ENCODE measurements at regions not wholly inside any gene's neighbourhood (a gene's known extent, or its start where the extent isn't known, plus 50 kb on each side); places are given as distances from the start of the nearest gene placed in this dataset.

- H3K4me3 ChIP-seq (ENCODE audit: low read depth in 1 of 2, low read length in 1 of 2): no peak overlapping the region
- no peaks in the 10 kb centered on the region for H3K9me3 ChIP-seq
- no peak for TF ChIP-seq CTCF (IDR thresholded peaks at IDR 0.05)
- H3K4me1 ChIP-seq (ENCODE audit: control insufficient read depth in 1 of 2, insufficient read depth in 1 of 2, low read depth in 1 of 2, low read length in 1 of 2): peaks cover 0 to 5% of the 10 kb centered on the region in 2 experiments
- no peak overlapping the region for H3K27ac ChIP-seq
- no peaks in the 10 kb centered on the region for H3K27me3 ChIP-seq
- no peaks in the 10 kb centered on the region for H3K36me3 ChIP-seq
These were observed 276.1 kb downstream of the TAF11L14 start for GRCh38 chr5:17910318-17910717.

DNA sequence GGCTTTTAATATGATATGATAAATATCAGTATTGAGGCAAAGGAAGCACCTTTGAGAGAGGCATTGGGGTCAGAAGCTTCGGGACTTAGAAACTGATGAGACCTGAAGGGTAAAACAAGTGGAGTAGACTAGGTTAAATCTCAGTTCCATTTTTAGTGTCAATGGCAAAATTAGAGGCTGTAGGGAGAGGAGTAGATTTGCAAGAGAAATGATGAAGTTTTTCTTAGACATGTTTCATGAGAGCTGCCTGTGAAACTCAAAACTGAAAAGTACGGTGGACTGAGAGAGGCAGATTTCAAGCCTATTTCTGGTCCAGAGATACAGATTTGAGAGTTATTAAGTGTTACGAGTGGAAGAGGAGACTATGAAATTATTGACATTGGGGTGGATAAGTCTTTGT lies 278.5 kb downstream of the TAF11L14 start:
- no peak overlapping the region for H3K27ac ChIP-seq
- no peaks in the 10 kb centered on the region for H3K9me3 ChIP-seq
- H3K4me3 ChIP-seq (ENCODE audit: low read depth in 1 of 2, low read length in 1 of 2): no peak overlapping the region
- TF ChIP-seq CTCF (IDR thresholded peaks at IDR 0.05): no peak
- peaks cover 0 to 5% of the 10 kb centered on the region in 2 experiments for H3K4me1 ChIP-seq (ENCODE audit: control insufficient read depth in 1 of 2, insufficient read depth in 1 of 2, low read depth in 1 of 2, low read length in 1 of 2)
- H3K36me3 ChIP-seq: no peaks in the 10 kb centered on the region
- H3K27me3 ChIP-seq: no peaks in the 10 kb centered on the region

DNA sequence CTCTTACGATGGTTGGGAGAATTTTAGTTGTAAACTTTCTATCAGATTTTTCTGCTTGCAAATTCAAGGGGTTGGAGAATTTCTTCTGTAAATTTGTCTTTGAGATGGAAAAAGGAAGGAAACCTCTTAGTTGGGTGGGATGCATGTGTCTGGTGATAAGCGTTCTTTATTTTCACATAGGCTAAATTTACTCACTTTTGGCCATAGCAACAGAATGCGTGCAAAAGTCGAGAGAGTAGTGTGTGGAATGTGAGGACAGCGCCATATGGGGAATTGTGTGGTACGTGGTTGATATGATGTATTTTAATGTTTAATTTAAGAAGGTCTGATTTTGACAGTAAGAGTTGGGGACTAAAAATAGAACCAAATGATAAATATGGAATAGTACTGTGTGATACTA lies 282.2 kb downstream of the TAF11L14 start:
- Histone ChIP-seq H3K4me1 (ENCODE audit: control insufficient read depth in 1 of 2, insufficient read depth in 1 of 2, low read depth in 1 of 2, low read length in 1 of 2) (no peaks in the 10 kb centered on the region), H3K4me3 (ENCODE audit: low read depth in 1 of 2, low read length in 1 of 2) (no peak overlapping the region), H3K27me3 (no peaks in the 10 kb centered on the region), H3K9me3 (no peaks in the 10 kb centered on the region), H3K27ac (no peak overlapping the region), H3K36me3 (no peaks in the 10 kb centered on the region)
- TF ChIP-seq CTCF (IDR thresholded peaks at IDR 0.05): no peak

GRCh38 chr5:17917465-17917864 lies 283.2 kb downstream of the TAF11L14 start:
- H3K27ac ChIP-seq: no peak overlapping the region

DNA sequence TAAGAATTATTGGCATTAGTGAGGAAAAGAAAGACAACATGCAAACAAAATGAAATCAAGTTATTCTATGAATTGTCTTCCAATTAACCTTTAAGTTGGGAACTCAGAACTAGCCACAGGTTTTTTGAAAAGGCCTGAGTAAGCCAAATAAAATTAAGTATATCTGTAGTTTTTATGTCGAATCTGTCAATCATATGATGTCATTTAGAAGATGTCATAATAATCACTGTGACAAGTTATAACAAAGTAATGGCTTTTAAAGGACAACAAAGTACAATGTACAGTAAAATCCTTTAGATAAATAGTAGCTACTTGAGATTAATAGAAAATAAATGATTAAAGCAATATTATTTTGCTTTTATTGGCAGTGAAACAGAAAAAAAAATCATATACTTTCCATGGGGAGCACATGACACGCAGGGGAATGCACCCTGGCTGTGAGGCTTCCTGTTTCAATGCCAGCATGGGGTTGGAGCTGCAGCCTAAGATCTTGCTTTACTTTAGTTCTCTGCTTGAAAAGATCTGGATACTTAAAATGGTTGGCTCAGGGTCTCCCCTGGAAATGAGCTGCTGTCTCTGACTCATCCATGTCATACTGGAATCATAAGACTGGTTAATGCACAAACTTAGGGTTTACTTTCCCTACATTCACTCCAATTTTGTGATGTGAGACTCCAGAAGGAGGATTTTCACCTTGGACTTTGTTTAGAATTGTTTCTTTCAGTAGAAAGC lies 284.3 kb downstream of the TAF11L14 start:
- Histone ChIP-seq H3K4me1 (ENCODE audit: control insufficient read depth in 1 of 2, insufficient read depth in 1 of 2, low read depth in 1 of 2, low read length in 1 of 2) (no peaks in the 10 kb centered on the region), H3K4me3 (ENCODE audit: low read depth in 1 of 2, low read length in 1 of 2) (no peak overlapping the region), H3K27me3 (no peaks in the 10 kb centered on the region), H3K9me3 (no peaks in the 10 kb centered on the region), H3K27ac (no peak overlapping the region), H3K36me3 (no peaks in the 10 kb centered on the region)
- no peak for TF ChIP-seq CTCF (IDR thresholded peaks at IDR 0.05)

More at GRCh38 chr5:17917465-17917864, 283.2 kb downstream of the TAF11L14 start:
- H3K27me3 ChIP-seq: no peaks in the 10 kb centered on the region
- H3K9me3 ChIP-seq: no peaks in the 10 kb centered on the region
- no peak for TF ChIP-seq CTCF (IDR thresholded peaks at IDR 0.05)
- H3K4me1 ChIP-seq (ENCODE audit: control insufficient read depth in 1 of 2, insufficient read depth in 1 of 2, low read depth in 1 of 2, low read length in 1 of 2): no peaks in the 10 kb centered on the region
- H3K36me3 ChIP-seq: no peaks in the 10 kb centered on the region
- no peak overlapping the region for H3K4me3 ChIP-seq (ENCODE audit: low read depth in 1 of 2, low read length in 1 of 2)
